Esophagus muscularis mucosa (tissue), 4 donors: ENCODE measurements at regions not wholly inside any gene's neighbourhood (a gene's known extent, or its start where the extent isn't known, plus 50 kb on each side); places are given as distances from the start of the nearest gene placed in this dataset.

Experiments
- DNase-seq: peaks from one replicate; pipeline ENCODE4 v3.0.0-alpha.2; 2017; ENCODE audit errors: extremely low spot score
- H3K27ac ChIP-seq, 4 donors: fragments of 200-600 bp; sonication (generic); replicated peaks in 1 of 4; 1 replicate in 3 of 4; 2 replicates in 1 of 4; pipeline ENCODE4 v1.5.1; 2016 to 2019; ENCODE audit warnings: mild to moderate bottlenecking in 1 of 4
- H3K27me3 ChIP-seq, 4 donors: fragments of 200-600 bp; sonication (generic); one replicate each; pipeline versions ENCODE4 v1.5.1 to v1.6.0; 2016 to 2019
- H3K36me3 ChIP-seq, 4 donors: fragments of 200-600 bp; sonication (generic); one replicate each; pipeline ENCODE4 v1.5.1; 2016 to 2019
- H3K4me1 ChIP-seq, 4 donors: fragments of 200-600 bp; sonication (generic); one replicate each; pipeline ENCODE4 v1.5.1; 2016 to 2019
- H3K4me3 ChIP-seq, 4 donors: fragments of 200-600 bp; sonication (generic); 1 replicate in 2 of 4; 2 replicates in 2 of 4; pipeline ENCODE4 v1.5.1; 2016 to 2019; ENCODE audit warnings: mild to moderate bottlenecking in 4 of 4, moderate library complexity in 1 of 4
- H3K9me3 ChIP-seq, 4 donors: fragments of 200-600 bp; sonication (generic); 1 replicate in 3 of 4; 2 replicates in 1 of 4; pipeline ENCODE4 v1.5.1; 2016 to 2019
- CTCF ChIP-seq, 3 experiments: fragments of 200-600 bp in 2 of 3; fragments of 450-650 bp in 1 of 3; sonication (generic) in 2 of 3; IDR thresholded peaks; one replicate each; pipeline ENCODE4 v1.5.1; 2017 to 2019; ENCODE audit warnings: antibody characterized with exemption in 3 of 3, mild to moderate bottlenecking in 2 of 3, moderate library complexity in 1 of 3
- EP300 ChIP-seq: sonication (generic); formaldehyde crosslinking; IDR thresholded peaks from one replicate; pipeline ENCODE4 v1.6.1; 2017; ENCODE audit warnings: antibody characterized with exemption
- POLR2A ChIP-seq: fragments of 450-650 bp; IDR thresholded peaks from one replicate; pipeline ENCODE4 v1.6.1; 2017; ENCODE audit warnings: antibody characterized with exemption, moderate library complexity, mild to moderate bottlenecking, low read depth
- POLR2AphosphoS5 ChIP-seq, 2 donors: sonication (generic); formaldehyde crosslinking; IDR thresholded peaks; one replicate each; pipeline ENCODE4 v1.6.1; 2017; ENCODE audit warnings: antibody characterized with exemption in 2 of 2
- WGBS: methylation state at CpG from one replicate; pipeline ENCODE4 v1.1.5; 2018; 5-methylcytosine and 5-hydroxymethylcytosine counted together
- intact Hi-C: fragments of 100-400 bp; cut with DNase I; formaldehyde crosslinking; loops from one replicate; pipeline ENCODE4 v1.15.1; 2023

GRCh38 chr6:6993503-6994237 is 114.1 kb upstream of the RREB1 start:
- Histone ChIP-seq H3K27me3 (no peaks in the 10 kb centered on the region), H3K4me1 (peaks cover 0 to 10% (median 0%) of the 10 kb centered on the region in 4 donors), H3K27ac (no peak overlapping the region), H3K9me3 (no peaks in the 10 kb centered on the region), H3K36me3 (no peaks in the 10 kb centered on the region), H3K4me3 (no peak overlapping the region)
- 99% methylated on average over 4 of the region's 4 CpGs for WGBS
- TF ChIP-seq POLR2AphosphoS5 (IDR thresholded peaks at IDR 0.05) = no peak
- TF ChIP-seq EP300 = no peak
- TF ChIP-seq CTCF (IDR thresholded peaks at IDR 0.05) = no peak
- TF ChIP-seq POLR2A = no peak
- no peak for DNase-seq
- intact Hi-C loops = no loop called here

GRCh38 chr6:6994796-6995195 is 113.0 kb upstream of the RREB1 start:
- no peak for DNase-seq
- no peak for TF ChIP-seq POLR2AphosphoS5 (IDR thresholded peaks at IDR 0.05)
- no peak for TF ChIP-seq EP300
- TF ChIP-seq POLR2A = no peak
- no peak for TF ChIP-seq CTCF (IDR thresholded peaks at IDR 0.05)
- Histone ChIP-seq H3K27ac (no peak overlapping the region), H3K4me3 (no peak overlapping the region), H3K27me3 (no peaks in the 10 kb centered on the region), H3K4me1 (peaks cover 0 to 10% (median 0%) of the 10 kb centered on the region in 4 donors), H3K36me3 (no peaks in the 10 kb centered on the region), H3K9me3 (no peaks in the 10 kb centered on the region)
- intact Hi-C loops = no loop called here
- WGBS = 93% methylated on average over 8 of the region's 8 CpGs

GRCh38 chr6:6995328-6995727 is 112.4 kb upstream of the RREB1 start:
- intact Hi-C loops = no loop called here

GRCh38 chr6:6996124-6996523 is 111.6 kb upstream of the RREB1 start:
- H3K4me3 ChIP-seq = no peak overlapping the region
- H3K27ac ChIP-seq = no peak overlapping the region
- no peaks in the 10 kb centered on the region for H3K9me3 ChIP-seq
- no peaks in the 10 kb centered on the region for H3K36me3 ChIP-seq
- no peaks in the 10 kb centered on the region for H3K27me3 ChIP-seq
- intact Hi-C loops = no loop called here
- H3K4me1 ChIP-seq = peaks cover 0 to 10% (median 0%) of the 10 kb centered on the region in 4 donors
- TF ChIP-seq CTCF (IDR thresholded peaks at IDR 0.05) (no peak), EP300 (no peak), POLR2AphosphoS5 (IDR thresholded peaks at IDR 0.05) (no peak), POLR2A (no peak)
- DNase-seq = no peak
- 92% methylated on average over 2 of the region's 2 CpGs for WGBS

More at GRCh38 chr6:6995328-6995727, 112.4 kb upstream of the RREB1 start:
- peaks cover 0 to 10% (median 0%) of the 10 kb centered on the region in 4 donors for H3K4me1 ChIP-seq
- no peaks in the 10 kb centered on the region for H3K27me3 ChIP-seq
- H3K4me3 ChIP-seq = no peak overlapping the region
- H3K27ac ChIP-seq = no peak overlapping the region
- 87% methylated on average over 1 of the region's 1 CpG for WGBS
- TF ChIP-seq EP300 (no peak), POLR2AphosphoS5 (IDR thresholded peaks at IDR 0.05) (no peak), CTCF (IDR thresholded peaks at IDR 0.05) (no peak), POLR2A (no peak)
- no peaks in the 10 kb centered on the region for H3K36me3 ChIP-seq
- DNase-seq = no peak
- H3K9me3 ChIP-seq = no peaks in the 10 kb centered on the region
